Caki2 (cell line): ENCODE measurements at regions not wholly inside any gene's neighbourhood (a gene's known extent, or its start where the extent isn't known, plus 50 kb on each side); places are given as distances from the start of the nearest gene placed in this dataset.

Experiments used
- DNase-seq: peaks from one replicate; pipeline ENCODE4 v3.0.0-alpha.2; 2015; ENCODE audit warnings: low read depth
- in situ Hi-C: cut with HindIII; loops from 2 replicates; pipeline ENCODE4 v1.10.0; 2016; ENCODE audit warnings: low sequenced_read_pairs, low pct_unique_long_range_greater_than_20kb, mixed read lengths

DNA sequence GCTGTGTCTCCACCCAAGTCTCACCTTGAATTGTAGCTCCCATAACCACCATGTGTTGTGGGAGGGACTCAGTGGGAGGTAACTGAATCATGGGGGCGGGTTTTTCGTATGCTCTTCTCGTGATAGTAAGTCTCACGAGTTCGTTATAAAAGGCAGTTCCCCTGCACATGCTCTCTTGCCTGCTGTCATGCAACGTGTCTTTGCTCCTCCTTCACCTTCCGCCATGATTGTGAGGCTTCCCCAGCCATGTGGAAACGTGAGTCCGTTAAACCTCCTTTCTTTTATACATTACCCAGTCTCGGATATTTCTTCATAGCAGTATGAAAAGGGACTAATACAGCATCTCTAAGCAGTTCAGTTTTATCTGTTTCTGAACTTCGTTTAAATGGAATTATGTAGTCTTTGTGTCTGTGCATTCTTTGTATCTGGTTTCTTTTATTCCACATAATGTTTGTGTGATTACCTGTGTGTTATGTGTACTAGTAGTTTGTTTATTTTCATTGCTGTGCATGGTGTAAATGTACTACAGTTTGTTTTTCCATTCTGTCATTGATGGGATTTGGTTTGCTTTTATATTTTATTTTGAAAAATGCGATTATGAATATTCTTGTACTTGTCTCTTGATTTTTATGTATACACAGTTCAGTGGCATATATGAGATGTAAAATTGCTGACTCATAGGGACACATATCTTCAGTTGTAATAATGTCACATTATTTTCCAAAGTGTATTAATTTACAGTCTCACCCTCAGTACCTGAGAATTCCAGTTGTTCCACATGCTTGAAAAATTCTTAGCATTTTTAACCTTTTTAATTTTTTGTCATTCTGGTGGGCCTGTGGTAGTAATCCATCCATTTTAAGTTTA lies 304.9 kb downstream of the GBA3 start:
- in situ Hi-C loops, result no loop called here
- DNase-seq, result no peak

DNA sequence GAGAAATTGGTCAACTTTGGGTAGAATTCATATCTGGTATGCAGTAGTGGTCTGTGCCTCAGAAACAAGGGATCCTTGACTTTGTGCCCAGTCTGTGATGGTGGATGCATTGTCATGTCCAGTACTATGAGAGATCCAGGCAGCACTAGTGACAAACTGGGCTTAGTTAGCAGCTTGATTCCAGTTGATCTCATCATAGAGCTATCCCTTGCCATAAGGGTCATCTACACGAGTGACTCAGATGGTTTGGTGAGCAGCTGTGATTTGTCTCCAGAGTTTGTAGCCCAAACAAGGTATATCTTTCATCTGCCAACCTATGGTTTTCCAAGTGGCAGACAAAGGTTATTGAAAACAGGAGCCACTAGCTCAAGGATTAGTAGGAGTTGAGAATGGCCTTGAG lies 298.8 kb downstream of the GBA3 start:
- DNase-seq, result no peak
- in situ Hi-C loops, result no loop called here

DNA sequence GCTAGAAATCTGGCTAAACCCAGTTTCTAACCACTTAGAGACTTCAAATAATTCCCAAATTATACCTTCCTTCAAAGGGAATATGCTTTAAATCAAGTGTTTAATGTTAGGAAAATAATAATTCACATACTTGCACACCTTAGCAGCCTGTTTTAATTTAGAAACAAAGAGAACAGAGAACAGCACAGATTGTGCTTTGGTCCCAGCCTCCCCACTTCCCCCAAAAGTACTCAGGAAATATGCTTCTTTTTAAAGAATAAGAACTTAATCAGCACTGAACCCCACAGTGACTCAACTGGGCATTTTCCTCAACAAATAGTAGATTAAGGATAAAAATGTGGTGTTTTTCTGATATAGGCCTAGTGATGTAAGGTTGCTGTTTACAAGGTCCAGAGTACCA lies 295.8 kb downstream of the GBA3 start:
- DNase-seq, result no peak
- in situ Hi-C loops, result no loop called here

DNA sequence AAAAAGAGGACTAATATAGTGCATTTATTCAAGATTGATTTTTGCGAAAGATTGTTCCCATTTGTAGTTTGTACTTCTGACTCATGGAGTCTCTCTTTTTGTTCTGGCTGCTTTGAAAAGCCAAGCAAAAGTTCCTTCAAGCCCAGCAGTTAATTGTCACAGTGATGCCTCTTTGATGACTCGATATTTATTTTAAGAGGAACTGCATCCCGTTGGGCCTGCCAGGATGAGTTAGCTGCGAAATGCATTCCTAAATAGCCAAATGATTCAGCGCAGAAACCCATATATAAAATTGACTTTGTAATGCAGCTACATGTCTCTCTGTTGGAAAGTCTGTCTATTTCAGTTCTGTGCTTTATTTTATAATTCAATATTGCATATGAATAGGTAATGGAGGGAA lies 295.1 kb downstream of the GBA3 start:
- DNase-seq, result peak; percentile 41
- in situ Hi-C loops, result no loop called here

DNA sequence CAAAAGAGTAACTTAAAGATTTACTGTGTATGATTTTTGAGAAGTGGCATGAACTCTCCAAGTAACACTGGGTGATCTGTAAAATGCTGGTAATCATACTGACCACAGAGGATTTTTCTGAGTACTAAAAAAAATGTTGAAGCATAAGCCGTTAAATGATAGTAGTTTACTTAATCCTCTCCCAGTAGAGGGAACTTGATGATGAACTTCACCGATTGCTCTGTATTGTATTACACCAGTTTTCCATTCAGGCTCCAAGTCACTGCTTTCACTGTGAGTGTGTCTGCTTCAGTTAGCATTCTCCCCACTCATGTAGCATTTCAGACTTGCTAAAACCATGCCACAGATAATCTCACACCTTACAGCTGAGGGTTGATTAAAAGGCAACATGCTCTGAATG lies 294.1 kb downstream of the GBA3 start:
- DNase-seq, result no peak
- in situ Hi-C loops, result no loop called here

DNA sequence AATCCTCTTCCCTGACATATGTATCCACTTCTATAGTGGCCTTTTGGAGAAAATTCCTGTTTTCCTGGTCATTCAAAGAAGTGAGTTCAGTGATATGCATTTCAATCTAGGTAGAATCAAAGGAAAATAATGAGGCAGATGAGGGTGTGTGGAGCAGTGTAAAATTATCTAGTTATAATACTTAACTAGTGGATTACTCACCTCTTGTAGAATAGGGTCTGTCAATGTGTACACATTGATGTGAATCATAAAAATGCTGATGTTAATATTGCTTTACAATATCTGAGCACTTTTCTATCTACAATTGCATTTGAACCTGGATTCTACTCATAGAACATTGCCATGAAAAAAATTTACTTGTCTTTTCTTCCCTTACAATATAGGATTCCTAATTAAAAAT lies 293.5 kb downstream of the GBA3 start:
- DNase-seq, result no peak
- in situ Hi-C loops, result no loop called here

DNA sequence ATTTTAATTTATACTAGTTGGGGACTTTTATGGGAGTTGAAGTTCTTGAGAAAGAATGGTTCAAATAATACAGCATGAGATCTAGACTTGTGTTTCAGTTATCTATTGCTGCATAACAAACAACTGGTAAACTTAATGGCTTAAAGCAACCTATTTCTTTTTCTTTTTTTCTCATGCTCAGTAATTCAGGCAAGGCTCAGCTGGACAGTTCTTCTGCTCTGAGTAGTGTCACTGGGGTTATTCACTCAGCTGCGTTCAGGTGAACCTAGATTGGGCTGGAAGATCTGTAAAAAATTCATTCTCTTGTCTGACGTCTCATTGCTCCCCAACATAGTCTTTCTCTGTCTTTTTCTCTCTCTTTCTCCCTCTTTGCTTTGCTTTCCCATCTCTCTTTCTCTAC lies 291.7 kb downstream of the GBA3 start:
- in situ Hi-C loops, result no loop called here

DNA sequence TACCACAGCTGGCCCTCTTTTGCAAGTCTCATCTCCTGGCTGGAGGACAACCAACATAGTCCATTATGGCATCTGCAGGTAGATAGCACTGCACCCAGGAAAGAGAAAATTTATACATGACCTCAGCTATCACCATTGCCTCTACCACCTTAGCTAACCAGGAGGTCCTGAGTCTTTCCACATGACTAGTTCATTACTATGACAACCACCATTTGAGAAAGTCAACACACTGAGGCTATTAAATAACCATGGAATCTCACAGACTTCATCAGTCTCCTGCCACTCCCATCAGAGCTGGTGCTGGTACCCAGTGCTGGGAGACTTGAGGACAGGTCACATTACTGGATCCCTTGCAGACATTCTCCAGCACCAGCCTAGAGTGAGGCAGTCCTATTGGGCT lies 285.9 kb downstream of the GBA3 start:
- peak; percentile 72 for DNase-seq
- in situ Hi-C loops, result no loop called here

More for the DNA sequence above, 291.7 kb downstream of the GBA3 start:
- no peak for DNase-seq

DNA sequence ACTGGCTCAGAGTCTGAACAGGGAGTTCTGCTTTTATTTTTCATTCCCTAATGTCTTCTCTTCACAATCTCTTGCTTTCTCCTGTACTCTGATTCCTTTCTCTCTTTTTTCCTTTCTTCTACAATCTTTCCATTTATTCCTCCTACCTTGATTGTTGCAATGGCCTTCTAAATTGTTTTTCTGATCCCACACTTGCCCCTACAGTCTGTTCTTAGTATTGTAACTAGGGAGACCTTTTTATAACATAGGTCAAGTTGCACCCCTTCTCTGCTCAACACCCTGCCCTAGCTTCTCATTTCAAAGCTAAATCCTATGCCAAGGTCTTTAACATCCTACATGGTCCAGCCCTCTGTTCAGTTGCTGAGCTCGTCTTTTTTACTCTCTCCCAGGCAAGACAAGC lies 277.9 kb downstream of the GBA3 start:
- in situ Hi-C loops, result no loop called here
- DNase-seq, result no peak

DNA sequence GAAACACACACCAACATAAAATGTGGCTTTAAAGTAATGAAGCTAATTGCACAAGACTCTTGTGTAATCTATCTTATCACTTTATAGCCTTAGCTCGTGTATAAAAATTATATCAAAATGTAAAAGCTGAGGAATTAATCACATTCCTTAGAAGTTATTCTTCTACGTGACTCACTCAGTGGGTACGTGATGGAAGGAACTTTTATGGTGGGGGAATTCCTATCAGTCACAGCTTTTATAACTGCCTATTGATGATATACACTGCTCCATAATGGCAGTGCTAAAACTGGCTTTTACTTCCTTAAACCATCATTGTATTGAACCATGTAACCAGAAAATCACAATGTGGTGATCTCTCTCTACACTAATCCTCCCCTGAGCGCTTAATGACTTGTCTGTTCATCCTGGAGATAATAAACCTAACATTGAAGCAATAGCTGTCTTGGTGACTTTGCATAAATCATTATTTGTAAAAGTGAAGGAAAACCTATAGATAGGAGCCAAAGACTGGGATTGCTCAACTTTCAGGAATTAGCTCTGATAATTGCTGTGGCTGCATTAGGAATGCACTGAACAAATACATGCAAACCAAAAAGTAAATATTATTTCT lies 276.7 kb downstream of the GBA3 start:
- in situ Hi-C loops, result no loop called here
- DNase-seq, result peak; percentile 78

DNA sequence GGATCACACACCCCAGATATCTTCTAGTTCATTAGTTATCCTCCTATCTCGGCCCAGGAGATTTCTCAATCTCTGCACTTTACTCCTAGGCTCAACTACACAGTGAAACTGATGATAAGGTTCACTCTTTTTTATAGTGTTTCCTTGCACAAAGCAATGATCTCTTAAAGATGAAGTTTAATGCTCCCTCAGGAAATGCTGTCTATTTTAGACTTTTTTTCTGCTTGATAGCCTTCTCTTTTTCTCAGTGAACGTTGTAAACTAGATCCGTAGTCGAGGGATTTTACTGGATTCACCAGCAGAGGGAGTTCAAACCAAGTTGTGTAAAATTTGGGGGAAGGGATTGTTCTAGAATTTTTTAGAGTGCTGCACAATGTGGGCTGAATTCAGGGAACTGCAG lies 269.6 kb downstream of the GBA3 start:
- DNase-seq, result peak; percentile 41
- in situ Hi-C loops, result no loop called here

DNA sequence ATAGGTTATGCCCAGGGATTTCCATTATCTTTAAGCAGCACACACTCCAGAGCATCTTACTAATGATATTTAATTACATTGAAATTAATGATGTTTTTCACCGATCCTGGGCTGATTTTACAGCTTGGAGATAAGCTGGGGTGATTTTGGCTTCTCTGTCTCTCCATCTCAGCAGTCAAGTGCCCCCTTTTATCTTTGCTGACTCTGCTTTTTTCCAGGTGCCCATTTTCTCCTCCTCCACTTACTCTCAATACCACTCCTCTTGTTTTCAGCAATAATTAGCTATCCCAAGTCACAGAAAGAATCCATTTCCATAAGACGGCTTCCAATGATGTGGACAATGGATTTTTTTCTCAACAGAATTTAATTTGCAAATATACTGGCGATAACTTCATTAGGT lies 266.7 kb downstream of the GBA3 start:
- in situ Hi-C loops, result no loop called here
- DNase-seq, result no peak

DNA sequence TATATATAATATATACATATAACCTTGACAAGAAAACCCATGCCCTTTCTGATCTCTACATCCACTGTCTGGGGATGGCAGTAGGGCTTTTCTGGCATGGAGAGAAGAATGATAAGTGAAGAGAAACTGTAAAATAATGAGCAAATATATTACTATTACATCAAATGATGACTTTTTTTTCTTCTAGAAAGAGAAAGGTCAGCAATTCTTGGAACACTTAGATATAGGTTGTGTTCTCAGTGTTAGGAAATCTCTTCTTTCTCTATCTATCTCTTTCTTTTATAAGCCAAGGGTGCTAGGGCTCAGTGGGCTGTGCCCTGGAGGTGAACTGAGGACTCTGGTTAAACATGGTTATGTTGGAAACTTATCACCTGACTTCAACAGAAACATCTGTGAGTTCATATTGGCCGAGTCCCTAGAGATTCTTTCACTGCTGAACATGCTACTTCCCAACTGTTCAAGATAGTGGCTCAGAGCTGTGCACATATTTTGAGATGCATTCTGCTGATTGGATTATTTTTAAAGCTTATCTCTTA lies 265.1 kb downstream of the GBA3 start:
- in situ Hi-C loops, result no loop called here

DNA sequence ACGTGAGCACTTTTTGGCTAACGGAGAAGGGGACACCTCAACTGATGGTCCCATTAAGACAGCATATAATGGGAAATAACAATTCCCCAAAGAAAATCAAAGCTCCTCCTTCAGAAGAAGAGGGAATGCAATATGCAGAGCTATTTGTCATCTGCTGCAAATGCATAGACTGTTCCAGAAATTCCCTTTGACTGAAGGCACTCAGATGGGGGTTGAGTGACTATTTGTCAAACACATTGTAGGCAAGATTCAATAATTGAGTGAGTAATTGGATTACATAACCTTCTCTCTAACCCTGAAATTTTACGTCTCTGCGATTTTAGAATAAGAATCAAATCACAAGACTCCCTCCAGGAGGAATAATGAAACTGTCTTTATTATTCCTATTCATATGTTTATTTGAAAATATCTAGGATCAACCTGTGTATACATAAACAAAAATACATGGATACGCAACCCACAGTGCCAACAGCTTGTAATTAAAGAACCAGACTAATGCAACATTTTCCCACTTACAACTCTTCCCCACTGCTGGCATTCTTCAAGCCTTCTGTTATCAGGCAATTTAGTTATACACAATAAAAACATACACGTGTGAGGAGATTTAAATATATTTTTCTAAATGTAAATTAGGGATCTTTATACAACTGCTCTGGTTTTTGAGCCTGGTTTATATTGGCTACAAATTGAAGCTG lies 256.6 kb downstream of the GBA3 start:
- no peak for DNase-seq
- in situ Hi-C loops, result no loop called here

More for the DNA sequence above, 265.1 kb downstream of the GBA3 start:
- DNase-seq, result no peak

DNA sequence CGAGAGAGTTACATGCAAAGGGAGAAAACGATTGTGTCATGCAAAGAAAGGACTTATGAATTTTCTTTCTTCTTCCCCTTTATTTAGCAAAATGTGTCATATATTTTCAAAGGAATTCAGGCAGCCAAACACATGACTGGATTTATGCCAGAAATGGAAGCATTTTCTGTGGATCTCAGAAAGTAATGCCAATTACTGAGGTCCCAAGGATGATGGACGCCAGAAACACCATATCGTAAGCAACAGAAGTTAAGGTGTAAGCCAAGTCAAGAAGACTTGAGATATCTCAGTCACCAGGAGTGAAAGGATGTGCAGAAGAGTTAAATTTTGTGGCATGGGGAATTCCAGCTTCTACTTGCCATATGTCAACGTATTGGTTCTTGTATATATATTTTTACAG lies 255.1 kb downstream of the GBA3 start:
- no peak for DNase-seq
- in situ Hi-C loops, result no loop called here

DNA sequence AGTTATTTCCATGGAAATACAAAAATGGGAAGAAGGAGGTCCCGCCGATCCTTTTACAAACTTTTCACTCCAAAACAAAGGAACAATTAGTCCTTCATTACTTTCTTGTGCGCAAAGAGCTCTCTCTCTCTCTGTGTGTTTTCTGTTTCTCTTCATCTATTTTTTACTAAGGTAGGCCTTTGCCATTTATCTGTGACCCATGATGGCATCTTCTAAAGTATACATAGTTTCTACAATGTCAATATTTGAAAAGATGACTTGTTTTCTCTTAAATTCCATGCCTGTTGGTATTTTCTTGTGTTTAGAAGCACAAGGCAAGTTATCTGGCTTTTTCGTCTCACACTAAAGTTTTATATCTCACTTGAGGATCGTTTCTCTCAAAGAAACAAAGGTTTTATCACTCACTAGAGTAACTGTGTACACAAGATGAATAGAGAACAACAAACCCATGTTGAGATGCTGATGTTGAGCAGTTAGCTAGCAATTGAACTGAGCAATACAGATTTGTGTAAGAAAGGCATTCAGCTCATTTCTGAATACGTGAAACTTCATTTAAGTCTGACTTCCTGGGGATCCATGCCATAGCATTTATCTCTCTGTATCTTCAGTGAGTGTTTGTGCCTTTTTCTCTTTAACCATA lies 250.3 kb downstream of the GBA3 start:
- DNase-seq, result no peak
- in situ Hi-C loops, result no loop called here

DNA sequence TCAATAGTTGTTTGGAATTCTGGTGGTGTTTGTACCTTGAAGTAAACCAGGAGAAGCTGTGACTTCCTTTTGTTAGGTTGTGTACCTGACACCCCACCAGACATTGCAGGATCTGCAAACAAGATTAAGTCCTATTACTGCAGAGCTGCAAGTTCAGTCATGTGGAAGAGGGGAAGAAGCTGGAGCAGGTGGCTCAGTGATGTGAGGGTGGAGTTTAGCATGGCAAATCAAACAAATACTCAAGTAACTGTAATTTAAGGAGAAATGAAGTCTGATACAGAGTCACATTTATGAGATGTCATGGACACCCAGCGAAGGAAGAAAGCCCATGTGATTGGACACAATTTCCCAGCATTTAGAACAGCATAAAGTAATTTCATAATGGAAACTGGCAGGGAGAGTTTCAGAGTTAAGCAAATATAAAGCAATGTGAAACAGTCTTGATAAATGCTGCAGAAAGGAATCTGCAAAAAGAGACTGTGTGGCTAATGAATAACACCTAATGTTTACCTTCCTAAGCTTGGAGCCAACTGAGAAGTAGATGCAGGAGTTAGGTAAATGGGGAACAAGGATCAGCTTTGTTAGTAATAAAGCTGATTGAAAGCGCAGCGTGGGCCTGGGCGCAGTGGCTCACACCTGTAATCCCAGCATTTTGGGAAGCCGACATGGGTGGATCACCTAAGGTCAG lies 249.1 kb downstream of the GBA3 start:
- in situ Hi-C loops, result no loop called here
- DNase-seq, result peak; percentile 10

DNA sequence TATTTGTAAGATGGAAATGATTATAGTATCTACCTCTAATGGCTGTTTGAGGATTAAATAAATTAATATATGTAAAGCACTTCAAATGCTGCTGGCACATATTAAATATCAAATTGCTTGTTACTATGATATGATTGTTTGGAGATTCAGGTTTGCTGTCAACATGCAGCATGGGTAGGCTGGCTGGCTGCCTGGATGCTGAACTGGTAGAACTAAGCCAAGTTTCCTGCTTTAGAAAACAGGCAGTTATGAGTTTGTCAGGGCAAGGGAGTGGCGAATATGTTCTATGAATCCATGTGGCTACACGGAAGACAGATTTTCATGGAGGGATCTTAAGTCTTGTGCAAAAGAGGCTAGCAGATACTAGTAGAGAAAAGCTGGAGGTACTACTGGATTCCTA lies 239.6 kb downstream of the GBA3 start:
- in situ Hi-C loops, result no loop called here

More for the DNA sequence above, 239.6 kb downstream of the GBA3 start:
- DNase-seq, result no peak
